ENCODE measurements at regions not wholly inside any gene's neighbourhood (a gene's known extent, or its start where the extent isn't known, plus 50 kb on each side); places are given as distances from the start of the nearest gene placed in this dataset.
"Not testable (repeated sequence)": the region's sequence is repeated elsewhere in the genome, so short reads cannot be mapped to it uniquely, and the experiment has no call there.

DNA sequence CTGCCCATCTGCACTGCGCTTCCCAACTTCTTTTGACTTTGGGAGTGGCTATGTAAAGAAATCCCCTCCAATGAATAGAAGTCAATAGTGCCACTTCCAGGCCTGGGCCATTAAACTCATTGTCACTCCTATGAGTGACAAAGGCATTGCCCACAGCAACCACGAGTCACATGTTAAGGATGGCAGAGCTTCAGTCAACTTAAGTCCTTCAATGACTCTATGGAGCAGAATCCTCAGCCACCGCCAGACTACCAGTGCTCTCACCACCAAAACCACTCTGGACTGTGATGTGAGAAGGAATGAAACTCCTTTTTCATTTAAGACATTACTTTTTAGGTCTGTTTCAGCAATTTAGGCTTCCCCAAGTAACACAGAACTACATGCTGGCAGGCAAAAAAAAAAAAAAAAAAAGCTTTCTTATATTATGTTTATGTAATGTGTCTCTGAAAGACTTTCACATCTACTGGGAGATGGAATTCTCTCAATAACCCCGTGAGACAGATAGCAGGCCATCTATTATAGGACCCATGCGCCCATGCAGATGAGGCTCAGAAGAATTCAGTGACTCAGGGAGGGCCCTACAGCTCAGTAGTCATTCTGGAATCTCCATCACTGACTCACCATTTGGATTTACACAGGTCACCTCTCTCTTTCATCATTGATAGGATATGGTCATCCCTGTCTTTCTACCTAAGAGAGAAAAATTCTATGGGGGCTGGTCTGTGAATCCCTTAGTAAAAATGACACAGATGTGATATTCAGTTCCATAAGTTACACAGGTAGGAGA, 180.5 kb downstream of the CEMIP2 start:
- DNase-seq = no peak

DNA sequence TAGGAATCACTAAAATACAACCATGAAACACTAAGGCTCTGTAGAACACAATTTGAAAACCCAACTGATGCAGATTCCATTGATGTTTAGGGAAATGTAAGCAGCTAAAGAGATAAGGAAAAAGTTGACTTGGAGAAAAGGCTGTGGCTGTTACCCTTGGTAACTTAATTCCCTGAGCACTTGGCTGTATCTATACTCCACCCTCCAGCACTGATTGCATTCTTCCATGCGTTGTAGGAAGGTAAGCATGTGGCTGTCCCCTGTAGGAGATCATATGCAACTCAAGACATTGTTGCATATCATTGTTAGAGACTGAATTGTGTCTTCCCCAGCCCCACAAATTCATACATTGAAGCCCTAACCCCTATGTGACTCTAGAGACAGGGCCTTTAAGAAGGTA, 184.5 kb downstream of the CEMIP2 start:
- DNase-seq = no peak

DNA sequence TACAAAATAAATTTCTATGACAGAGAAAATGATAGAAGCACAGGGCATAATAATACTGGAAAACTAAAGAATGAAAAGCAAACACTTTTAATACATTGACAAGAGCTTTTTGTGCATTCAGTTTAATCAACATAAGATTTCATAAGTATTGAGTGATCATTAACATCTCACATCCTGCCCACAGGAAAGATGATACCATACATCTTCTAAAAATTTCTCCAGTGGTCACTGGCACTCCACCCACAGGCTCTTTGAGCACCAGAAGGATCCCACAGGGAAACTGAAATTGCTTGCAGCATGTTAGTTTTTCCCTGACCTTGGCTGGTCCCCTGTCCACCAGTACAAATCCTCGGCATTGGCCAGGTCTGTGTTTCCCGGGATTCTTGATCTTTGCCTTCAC, 186.0 kb downstream of the CEMIP2 start:
- no peak for DNase-seq

DNA sequence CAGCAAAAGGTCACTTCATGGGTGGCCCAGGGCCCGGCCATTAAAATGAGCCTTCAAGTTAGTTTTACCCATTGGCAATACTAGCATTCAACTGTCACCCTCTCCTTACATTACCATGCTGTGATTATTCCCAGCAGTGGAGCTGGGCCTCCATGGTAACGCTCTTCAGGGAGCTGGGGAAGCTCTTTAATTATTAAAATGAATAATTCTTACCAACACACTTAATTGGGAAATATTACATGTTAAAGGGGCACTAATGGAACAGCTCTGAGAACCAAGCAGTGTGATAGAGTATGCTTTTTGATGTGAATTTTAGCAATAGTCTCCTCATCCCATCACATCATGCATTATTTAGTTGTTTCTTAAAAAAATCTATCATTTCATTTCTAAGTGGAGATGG, 187.2 kb downstream of the CEMIP2 start:
- DNase-seq = no peak

DNA sequence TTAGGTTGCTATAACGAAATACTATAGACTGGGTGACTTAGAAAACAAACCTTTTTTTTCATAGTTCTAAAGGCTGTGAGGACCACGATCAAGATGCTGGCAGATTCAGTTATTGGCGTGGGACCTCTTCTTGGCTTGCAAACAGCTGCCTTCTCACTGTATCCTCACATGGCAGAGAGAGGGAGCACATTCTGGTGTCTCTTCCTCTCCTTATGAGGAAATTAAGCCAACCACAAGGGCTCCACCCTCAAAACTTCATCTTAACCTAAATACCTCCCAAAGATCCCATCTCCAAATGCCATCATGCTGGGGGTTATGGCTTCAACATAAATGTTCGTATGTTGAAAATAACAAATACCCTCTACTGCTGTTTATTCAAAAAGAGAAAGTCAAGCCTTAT, 197.1 kb downstream of the CEMIP2 start:
- no peak for DNase-seq

DNA sequence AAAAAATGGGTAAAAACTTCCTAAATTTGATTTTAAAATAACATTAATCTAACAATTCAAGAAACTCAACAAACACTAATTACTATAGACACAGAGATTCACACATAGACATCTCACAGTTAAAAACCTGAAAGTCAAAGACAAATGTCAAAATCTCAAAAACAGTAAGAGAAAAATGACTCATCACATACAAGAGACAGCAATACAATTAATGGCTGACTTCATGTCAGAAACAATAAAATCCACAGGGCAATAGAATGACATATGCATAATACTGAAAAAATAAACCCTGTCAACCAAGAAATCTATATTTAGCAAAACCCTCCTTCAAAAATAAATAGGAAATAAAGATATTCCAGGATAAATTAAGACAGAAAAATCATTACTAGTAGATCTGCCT, 200.4 kb downstream of the CEMIP2 start:
- DNase-seq = no peak

DNA sequence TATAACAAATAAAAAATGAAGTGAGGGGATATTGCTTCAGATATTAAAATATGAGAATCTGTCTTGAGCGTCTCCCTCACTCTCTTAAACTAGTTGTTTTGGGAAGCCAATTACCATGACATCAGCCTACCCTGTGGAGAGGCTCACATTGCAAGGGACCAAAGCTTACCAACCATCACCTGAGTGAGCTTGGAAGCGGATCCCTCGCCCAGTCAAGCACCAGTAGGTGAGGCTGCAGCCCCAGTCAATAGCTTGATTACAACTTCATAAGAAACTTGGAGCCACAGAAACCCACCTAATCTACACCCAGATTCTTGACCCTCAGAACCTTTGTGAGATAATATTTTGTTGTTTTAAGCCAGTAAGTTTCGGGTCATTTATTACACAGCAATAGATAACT, 206.2 kb downstream of the CEMIP2 start:
- DNase-seq = no peak

DNA sequence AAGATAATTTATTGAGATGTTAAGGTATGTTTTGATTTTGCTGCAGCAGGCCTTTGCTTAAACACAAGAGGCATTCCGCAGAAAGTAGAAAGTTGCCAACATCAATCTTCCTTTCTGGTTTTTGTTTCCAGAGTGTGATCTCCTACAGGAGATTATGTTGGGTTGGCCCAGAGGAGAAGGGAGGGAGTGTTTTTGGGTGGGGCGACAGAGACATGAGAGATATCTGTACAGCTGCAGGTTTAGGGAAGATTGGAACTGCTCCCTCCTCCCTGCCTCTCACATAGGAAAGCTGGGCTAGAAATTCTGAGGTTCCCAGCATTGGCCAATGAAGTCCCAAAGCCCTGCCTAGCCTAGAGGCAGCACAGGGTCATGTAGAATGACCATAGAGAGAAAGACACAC, 211.0 kb downstream of the CEMIP2 start:
- no peak for DNase-seq

DNA sequence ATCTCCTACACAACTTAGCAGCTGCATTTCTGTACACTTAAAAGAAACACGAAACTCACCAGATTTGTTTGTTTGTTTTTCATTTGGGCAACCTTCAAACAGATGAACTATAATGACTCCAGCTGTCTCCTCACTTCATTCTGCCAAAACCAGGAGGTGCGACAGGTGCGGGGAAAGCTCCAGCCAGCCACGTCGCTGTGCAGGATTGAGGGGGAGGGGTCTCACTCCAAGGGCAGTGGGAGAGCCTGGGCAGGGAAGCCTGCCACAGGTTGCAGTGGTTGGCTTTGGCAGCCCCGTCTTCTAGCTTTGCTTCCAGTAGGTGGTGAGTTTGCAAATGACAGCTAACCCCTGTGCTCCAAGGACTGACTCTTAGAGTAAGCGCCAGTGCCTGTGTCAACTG, 215.8 kb downstream of the CEMIP2 start:
- no peak for DNase-seq

DNA sequence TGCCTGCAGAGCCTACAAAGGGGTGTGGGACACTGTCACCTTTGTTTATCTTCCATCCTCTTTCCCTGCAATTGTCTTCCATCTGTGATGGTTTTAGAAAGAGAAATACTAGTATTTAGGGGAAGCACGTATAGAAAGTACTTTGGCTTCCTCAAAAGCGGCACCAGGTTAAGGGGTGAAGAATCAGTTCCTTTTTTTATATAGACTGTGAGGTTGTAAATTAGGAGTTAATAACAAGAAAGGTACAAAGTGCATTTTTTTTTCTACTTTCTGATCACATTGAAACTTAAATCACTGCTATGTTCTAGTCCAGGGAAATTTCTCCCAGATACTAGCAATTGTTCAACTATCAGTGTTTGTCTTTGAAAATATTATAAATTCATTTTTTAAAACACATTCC, 219.3 kb downstream of the CEMIP2 start:
- no peak for DNase-seq

DNA sequence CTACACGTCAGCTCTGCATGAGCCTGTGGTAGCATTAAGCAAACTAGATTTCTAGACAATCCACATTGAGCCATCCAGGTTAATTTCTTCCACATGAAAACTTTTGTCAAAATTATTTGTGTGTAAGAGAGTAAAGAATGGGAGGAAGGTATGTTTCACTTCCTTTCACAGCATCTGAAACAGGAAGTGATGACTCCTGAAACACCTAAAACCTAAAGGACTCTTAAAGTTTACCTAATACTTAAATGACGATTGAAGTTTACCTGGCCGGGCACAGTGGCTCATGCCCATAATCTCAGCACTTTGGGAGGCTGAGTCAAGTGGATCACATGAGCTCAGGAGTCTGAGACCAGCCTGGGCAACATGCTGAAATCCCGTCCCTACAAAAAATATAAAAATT, 223.8 kb downstream of the CEMIP2 start:
- no peak for DNase-seq

DNA sequence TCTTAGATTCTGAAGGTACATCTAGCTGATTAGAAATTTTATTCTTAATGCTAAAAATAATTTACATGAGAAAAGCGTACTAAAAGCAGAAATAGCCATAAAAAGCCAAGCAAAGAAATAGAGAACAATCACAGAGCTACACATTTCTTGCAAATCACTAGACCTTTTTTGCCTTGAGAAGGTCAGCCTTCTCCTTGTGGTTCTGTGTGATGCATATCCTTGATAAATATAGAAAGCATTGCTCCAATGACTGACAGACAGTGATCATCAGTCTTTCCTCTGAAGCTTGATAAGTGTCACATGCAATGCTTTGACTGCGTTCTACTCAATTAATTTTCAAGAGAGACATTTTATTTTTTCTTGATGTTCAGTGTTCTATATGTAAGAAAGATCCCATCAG, 226.9 kb downstream of the CEMIP2 start:
- no peak for DNase-seq

DNA sequence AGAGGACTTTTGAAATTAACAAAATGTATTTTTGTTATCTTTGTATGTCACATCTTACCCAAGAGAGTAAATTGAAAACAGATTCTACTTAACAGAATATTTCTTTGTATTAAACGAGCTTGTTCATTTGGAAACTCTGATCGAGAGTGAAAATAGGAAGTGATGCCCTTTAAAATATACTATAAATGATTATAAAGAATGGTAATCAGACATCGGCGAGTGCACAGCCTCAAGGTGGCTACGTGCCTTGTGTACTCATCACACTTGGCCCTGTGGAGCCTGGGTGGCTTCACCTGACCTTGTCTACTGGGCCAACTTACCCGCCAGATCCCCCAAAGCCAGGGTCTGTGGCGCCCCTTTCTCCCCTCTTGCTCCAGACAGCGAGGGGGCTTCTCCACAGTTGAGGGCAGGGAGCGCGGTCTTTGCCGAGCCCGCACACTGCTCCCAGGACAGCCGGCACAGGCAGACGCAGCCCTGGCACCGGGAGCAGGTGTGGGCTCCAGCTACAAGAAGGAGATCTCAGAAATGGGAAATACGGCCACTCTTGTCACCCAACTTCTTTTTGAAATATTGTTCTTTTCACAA, 243.2 kb downstream of the CEMIP2 start:
- no peak for DNase-seq

DNA sequence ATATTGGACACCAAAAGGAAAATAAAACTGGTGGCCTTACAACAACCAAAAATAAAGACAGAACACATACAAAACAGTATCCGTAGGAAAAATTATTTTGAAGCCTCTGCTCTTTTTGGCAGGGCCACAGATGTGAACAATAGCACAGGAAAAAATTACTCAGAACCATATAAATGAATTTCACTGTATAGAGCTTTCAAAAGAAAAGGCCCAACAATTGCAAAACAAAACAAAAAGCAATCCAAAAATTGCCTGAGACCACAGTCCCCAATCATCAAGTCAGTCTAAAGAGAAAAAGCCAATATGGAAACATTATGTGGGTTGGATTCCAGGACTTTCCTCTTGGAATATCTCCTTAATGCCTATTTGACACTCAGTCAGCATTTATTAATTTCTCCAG, 243.8 kb downstream of the CEMIP2 start:
- no peak for DNase-seq

DNA sequence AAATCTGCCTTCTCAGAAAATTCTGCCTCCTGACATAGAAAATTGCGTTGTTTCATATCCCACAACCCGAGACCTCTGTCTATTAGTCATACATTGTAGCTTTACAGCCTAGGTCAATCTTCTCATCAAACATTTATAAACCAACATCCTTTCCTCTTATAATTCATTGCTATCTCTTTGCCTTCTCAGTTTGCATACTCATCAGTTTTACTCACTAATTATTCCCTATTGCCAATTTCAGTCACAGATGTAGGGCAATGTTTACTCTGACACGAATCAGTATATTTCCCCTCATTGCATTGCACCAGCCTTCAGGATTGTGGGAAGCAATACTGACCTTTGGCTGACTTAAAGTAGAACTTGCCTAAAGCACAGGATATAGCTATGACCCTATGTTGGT, 247.2 kb downstream of the CEMIP2 start:
- no peak for DNase-seq

DNA sequence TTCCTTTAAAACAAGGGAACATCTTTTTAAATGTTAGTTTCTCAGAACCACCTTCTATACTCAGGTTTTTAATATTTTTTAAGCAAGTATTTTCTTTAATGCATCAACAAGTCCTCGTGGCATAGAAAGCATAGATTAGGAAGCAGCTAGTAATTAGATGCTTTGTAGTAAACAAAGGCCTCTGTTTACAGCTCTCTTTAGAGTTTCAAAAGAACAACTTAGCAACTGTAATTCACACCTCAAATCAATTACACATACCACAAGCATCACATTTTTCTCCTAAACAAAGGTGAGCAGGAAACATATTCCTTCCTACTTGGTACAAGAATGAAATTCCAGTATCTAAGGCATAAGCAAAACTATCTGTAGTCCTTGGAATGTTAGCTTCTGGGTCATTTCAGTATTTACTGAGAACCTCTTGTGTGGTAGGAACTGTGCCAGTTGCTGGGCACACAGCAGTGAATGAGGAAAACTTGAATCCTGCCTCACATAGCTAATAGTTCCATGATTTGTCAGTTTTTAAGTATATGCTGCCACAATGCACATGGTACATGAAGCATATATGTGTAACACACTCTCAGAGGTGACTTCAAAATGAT, 249.1 kb downstream of the CEMIP2 start:
- no peak for DNase-seq

DNA sequence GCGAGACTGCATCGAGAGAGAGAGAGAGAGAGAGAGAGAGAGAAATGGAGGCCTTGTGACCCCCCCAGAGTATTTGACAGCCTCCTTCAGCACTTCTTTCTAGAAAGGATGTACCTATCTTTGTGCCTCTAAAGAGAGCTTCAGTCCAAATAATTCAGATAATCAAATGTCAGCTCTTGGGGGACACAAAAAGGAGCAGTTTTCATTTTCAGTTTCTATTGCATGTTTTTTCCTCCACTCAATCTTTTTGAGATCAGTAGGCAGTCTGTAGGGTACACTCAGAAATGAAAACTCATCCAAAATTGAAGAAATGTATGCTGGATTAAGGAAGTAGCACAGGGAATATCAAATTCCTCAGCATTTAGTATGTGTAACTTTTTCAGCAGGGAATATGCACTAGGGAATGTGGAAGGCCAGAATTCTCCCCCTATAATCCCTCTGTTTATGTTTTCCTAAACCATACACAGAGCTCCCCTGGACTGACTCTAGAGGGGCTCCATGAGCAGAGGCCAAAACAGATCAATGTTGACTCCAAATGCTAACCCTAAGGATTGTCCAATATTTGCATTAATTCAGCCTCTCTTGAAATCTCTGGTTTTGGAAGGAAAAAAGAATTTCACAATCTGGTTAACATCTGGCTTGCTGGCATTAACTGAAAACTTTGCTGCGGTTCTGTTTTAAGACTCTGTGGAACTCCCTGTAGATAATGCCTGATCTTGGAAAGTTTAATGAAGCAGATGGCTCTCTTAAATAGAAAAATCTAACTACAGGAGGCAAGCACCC, 250.1 kb downstream of the CEMIP2 start:
- DNase-seq = no peak

DNA sequence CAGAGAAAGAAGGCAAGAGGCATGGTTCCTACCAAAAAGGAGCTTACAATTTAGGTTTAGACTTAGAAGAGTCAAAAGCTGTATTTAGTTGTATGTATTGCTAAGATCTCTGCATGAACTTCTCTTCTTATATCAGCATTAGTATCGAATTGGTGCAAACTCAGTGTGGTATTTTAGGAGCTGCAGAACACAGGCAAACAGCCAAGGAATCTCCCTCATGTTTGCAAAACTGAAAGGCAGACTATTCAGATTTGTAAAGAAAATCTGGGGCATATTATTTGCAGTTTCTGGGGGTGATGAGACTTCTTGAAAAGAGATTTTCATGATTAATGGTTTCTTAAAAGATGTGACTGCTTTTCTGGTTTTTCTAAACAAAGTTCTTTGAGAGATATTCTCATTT, 252.7 kb downstream of the CEMIP2 start:
- DNase-seq = no peak

DNA sequence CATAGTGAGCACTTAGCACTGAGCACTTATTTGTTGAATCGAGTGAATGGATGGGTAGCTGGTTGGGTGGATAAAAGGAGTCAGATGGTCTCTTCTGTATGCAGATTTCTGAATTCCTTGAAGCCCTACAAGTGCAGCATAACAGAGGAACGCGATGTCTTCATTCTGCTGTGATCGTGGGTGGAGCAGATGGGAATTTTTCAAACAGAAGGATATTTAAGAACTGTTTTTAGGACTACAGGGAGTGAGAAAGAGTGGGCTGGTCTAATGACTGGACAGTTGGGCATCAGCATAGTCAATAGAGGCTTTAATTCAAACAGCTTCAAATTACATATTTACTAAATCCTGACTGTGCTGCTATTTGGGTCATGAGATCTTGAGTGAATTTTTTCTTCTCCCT, 253.2 kb downstream of the CEMIP2 start:
- no peak for DNase-seq

DNA sequence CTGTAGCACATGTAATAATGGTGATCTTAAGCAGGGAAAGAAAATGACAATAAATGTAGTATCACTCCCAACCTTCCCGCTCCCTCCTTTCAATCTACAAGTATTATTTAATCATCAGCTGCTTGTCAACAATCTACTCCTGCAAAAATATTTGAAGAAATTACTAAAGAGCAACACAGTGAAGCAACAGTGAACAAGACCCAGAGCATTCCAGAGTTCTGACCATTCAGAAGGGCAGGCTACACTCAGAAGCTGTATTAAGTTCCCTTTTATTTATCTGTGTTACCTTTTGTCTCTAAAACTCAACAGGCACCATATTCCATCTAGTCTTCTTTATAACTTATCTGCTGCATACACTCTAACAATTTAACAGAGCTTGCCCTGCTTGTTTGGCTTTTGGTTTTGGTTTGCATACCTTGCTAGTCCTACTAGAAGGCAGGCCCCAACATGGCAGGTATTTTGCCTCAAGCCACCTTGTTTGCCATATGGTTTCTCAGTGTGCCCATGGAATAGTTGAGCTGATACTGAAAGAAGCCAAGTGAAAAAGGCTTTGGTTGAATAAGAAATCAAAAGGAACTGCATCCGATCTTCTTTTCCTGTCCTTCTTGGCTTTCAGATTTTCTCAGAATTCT, 253.9 kb downstream of the CEMIP2 start:
- DNase-seq = no peak

DNA sequence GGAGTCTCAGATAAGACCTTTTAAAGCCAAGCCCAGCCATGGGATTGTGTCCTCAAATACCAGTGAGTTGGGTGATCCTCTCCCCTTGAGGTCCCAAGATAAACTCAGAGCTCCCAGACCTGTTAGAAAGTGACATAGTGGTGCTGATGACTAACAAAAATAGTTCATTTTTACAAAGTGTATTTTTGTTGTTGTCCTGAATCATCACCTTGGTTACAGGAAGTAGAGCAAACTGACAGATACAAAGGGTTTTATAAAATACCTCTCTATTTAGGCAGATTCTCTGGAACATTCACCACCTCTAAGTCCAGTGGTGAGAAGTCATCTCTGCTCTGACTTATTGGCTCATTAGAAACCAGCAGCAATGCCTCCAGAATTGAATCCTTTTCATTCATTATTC, 259.3 kb downstream of the CEMIP2 start:
- no peak for DNase-seq

DNA sequence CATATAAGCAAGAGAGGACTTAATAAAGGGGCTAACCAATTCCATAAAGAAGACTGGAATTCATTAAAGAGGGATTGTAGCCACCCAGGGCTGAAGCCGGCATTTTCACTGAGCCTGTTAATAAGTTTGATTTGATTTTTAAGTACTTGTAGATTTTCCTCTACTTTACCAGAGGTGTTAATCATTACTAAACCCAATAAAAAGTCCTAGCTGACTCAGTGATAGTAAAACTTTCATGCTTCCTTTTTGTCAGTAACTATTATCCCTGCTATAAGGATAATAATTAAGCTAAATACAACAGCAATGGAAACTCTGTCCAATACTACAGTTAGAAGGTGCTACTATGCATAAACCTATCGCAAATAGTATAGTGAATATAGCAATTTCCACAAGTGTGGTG, 260.2 kb downstream of the CEMIP2 start:
- not testable (repeated sequence) for DNase-seq

DNA sequence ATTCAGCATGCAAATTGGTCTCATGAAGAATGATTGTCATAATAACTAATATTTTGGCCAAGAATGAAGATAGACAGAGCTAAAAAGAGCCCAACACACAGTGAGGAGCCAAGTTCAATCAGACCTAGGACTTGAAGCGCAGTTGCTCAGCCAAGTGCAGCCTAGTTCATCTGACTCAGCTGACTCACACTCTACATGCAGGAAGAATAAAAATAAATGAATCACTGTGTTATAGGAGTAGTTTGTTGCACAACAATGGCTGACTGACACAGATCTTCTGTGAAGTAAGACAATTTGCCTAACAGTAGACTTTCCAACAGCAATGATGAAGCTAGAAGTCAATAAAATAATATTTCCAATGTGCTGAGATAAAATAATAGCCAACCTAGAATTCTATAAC, 261.5 kb downstream of the CEMIP2 start:
- no peak for DNase-seq

Data from activated CD4-positive, alpha-beta T cell treated with anti-CD3 and anti-CD28 coated beads for 4 hours (primary cell).